ENCODE measurements at regions not wholly inside any gene's neighbourhood (a gene's known extent, or its start where the extent isn't known, plus 50 kb on each side); places are given as distances from the start of the nearest gene placed in this dataset.
"Not testable (repeated sequence)": the region's sequence is repeated elsewhere in the genome, so short reads cannot be mapped to it uniquely, and the experiment has no call there.

- FAIRE-seq (no peak), DNase-seq (ENCODE audit: insufficient read length, low spot score) (no peak)
- TF ChIP-seq POLR2AphosphoS5 (IDR thresholded peaks at IDR 0.05; ENCODE audit: low read depth, low read length) = no peak
- no peak for TF ChIP-seq POU2F2 (IDR thresholded peaks at IDR 0.05; ENCODE audit: low read depth, low read length)
- no peak for TF ChIP-seq PAX5 (IDR thresholded peaks at IDR 0.05; ENCODE audit: insufficient read depth, low read length, severe bottlenecking)
Observed at GRCh38 chr14:35964697-35965286, 138.7 kb downstream of the BRMS1L start.

GRCh38 chr14:35963209-35963608, 137.1 kb downstream of the BRMS1L start:
- peak; percentile 43 for FAIRE-seq
- peak; percentile 3 for DNase-seq (ENCODE audit: insufficient read length, low spot score)
- no peak for TF ChIP-seq POU2F2 (IDR thresholded peaks at IDR 0.05; ENCODE audit: low read depth, low read length)
- TF ChIP-seq POLR2A (IDR thresholded peaks at IDR 0.05; ENCODE audit: low read depth, low read length) = no peak
- no peak for TF ChIP-seq SPI1 (IDR thresholded peaks at IDR 0.05; ENCODE audit: low read depth, low read length)
- TF ChIP-seq PAX5 (IDR thresholded peaks at IDR 0.05; ENCODE audit: insufficient read depth, low read length, severe bottlenecking) = no peak
- no peak for TF ChIP-seq TAF1 (IDR thresholded peaks at IDR 0.05; ENCODE audit: low read depth, low read length)
- TF ChIP-seq POLR2AphosphoS5 (IDR thresholded peaks at IDR 0.05; ENCODE audit: low read depth, low read length) = no peak

GRCh38 chr14:35961697-35962274, 135.6 kb downstream of the BRMS1L start:
- TF ChIP-seq PAX5 (IDR thresholded peaks at IDR 0.05; ENCODE audit: insufficient read depth, low read length, severe bottlenecking) (no peak), POLR2AphosphoS5 (IDR thresholded peaks at IDR 0.05; ENCODE audit: low read depth, low read length) (no peak), POU2F2 (IDR thresholded peaks at IDR 0.05; ENCODE audit: low read depth, low read length) (no peak)
- DNase-seq (ENCODE audit: insufficient read length, low spot score) = no peak
- no peak for FAIRE-seq

- no peak for DNase-seq (ENCODE audit: insufficient read length, low spot score)
- TF ChIP-seq PAX5 (IDR thresholded peaks at IDR 0.05; ENCODE audit: insufficient read depth, low read length, severe bottlenecking) (no peak), TAF1 (IDR thresholded peaks at IDR 0.05; ENCODE audit: low read depth, low read length) (no peak), SPI1 (IDR thresholded peaks at IDR 0.05; ENCODE audit: low read depth, low read length) (no peak), POU2F2 (IDR thresholded peaks at IDR 0.05; ENCODE audit: low read depth, low read length) (no peak), POLR2AphosphoS5 (IDR thresholded peaks at IDR 0.05; ENCODE audit: low read depth, low read length) (no peak), POLR2A (IDR thresholded peaks at IDR 0.05; ENCODE audit: low read depth, low read length) (no peak)
- FAIRE-seq = no peak
Observed at GRCh38 chr14:35959835-35960234, 133.7 kb downstream of the BRMS1L start.

- DNase-seq (ENCODE audit: insufficient read length, low spot score) (no peak), FAIRE-seq (no peak)
- no peak for TF ChIP-seq POLR2A (IDR thresholded peaks at IDR 0.05; ENCODE audit: low read depth, low read length)
- no peak for TF ChIP-seq POU2F2 (IDR thresholded peaks at IDR 0.05; ENCODE audit: low read depth, low read length)
- TF ChIP-seq POLR2AphosphoS5 (IDR thresholded peaks at IDR 0.05; ENCODE audit: low read depth, low read length) = no peak
- no peak for TF ChIP-seq SPI1 (IDR thresholded peaks at IDR 0.05; ENCODE audit: low read depth, low read length)
- no peak for TF ChIP-seq TAF1 (IDR thresholded peaks at IDR 0.05; ENCODE audit: low read depth, low read length)
- no peak for TF ChIP-seq PAX5 (IDR thresholded peaks at IDR 0.05; ENCODE audit: insufficient read depth, low read length, severe bottlenecking)
Observed at GRCh38 chr14:35958499-35958898, 132.4 kb downstream of the BRMS1L start.

- FAIRE-seq = no peak
- no peak for TF ChIP-seq PAX5 (IDR thresholded peaks at IDR 0.05; ENCODE audit: insufficient read depth, low read length, severe bottlenecking)
- no peak for TF ChIP-seq POU2F2 (IDR thresholded peaks at IDR 0.05; ENCODE audit: low read depth, low read length)
- DNase-seq (ENCODE audit: insufficient read length, low spot score) = no peak
Observed at GRCh38 chr14:35956376-35957085, 130.4 kb downstream of the BRMS1L start.

GRCh38 chr14:35952584-35952983, 126.4 kb downstream of the BRMS1L start:
- TF ChIP-seq TAF1 (IDR thresholded peaks at IDR 0.05; ENCODE audit: low read depth, low read length) (no peak), POU2F2 (IDR thresholded peaks at IDR 0.05; ENCODE audit: low read depth, low read length) (no peak), SPI1 (IDR thresholded peaks at IDR 0.05; ENCODE audit: low read depth, low read length) (no peak), PAX5 (IDR thresholded peaks at IDR 0.05; ENCODE audit: insufficient read depth, low read length, severe bottlenecking) (no peak), POLR2AphosphoS5 (IDR thresholded peaks at IDR 0.05; ENCODE audit: low read depth, low read length) (no peak), POLR2A (IDR thresholded peaks at IDR 0.05; ENCODE audit: low read depth, low read length) (no peak)
- no peak for FAIRE-seq
- DNase-seq (ENCODE audit: insufficient read length, low spot score) = no peak

- no peak for FAIRE-seq
- TF ChIP-seq PAX5 (IDR thresholded peaks at IDR 0.05; ENCODE audit: insufficient read depth, low read length, severe bottlenecking) = no peak
- TF ChIP-seq POLR2AphosphoS5 (IDR thresholded peaks at IDR 0.05; ENCODE audit: low read depth, low read length) = no peak
- TF ChIP-seq TAF1 (IDR thresholded peaks at IDR 0.05; ENCODE audit: low read depth, low read length) = no peak
- no peak for DNase-seq (ENCODE audit: insufficient read length, low spot score)
Observed at GRCh38 chr14:35949920-35950513, 123.9 kb downstream of the BRMS1L start.

- FAIRE-seq = peak; percentile 85
- not testable (repeated sequence) for DNase-seq (ENCODE audit: insufficient read length, low spot score)
Observed at GRCh38 chr14:35947983-35948382, 121.8 kb downstream of the BRMS1L start.

GRCh38 chr14:35944847-35945246, 118.7 kb downstream of the BRMS1L start:
- TF ChIP-seq TAF1 (IDR thresholded peaks at IDR 0.05; ENCODE audit: low read depth, low read length) (no peak), POLR2AphosphoS5 (IDR thresholded peaks at IDR 0.05; ENCODE audit: low read depth, low read length) (no peak), POLR2A (IDR thresholded peaks at IDR 0.05; ENCODE audit: low read depth, low read length) (no peak), SPI1 (IDR thresholded peaks at IDR 0.05; ENCODE audit: low read depth, low read length) (no peak)
- DNase-seq (ENCODE audit: insufficient read length, low spot score) (peak; percentile 32), FAIRE-seq (peak; percentile 9)
